ENCODE measurements at regions not wholly inside any gene's neighbourhood (a gene's known extent, or its start where the extent isn't known, plus 50 kb on each side); places are given as distances from the start of the nearest gene placed in this dataset.

DNA sequence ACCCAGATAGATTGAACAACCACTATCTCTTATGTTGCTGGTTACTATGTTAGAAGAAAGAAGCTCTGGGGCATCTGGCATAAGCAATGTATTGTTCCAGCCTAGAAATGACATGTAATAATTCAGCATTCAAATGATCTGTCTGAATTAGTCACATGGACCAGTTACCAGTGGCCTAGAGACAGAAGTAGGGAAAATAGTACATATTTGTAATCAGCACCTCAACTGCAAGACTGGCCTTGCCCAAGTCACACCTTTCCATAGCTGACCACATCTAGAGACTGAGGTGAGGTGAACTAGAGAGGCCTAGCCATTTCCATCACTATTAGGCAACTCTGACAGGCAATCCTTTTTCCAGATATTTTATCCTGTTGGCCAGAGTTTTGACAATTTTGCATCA, 315.6 kb upstream of the KCND2 start:
- Histone ChIP-seq H3K4me2 (no peak overlapping the region), H3F3A (ENCODE audit: insufficient read depth, low read depth) (no peaks in the 10 kb centered on the region), H3K27ac (no peak overlapping the region), H2AFZ (no peak overlapping the region), H4K20me1 (ENCODE audit: insufficient read depth) (no peaks in the 10 kb centered on the region), H3K4me3 (no peak overlapping the region), H3K36me3 (ENCODE audit: low read depth) (no peaks in the 10 kb centered on the region), H3K9me3 (ENCODE audit: insufficient read depth, low read depth) (no peaks in the 10 kb centered on the region), H3K79me2 (ENCODE audit: low read depth) (no peaks in the 10 kb centered on the region), H3K4me1 (replicated peaks; ENCODE audit: insufficient read depth) (no peaks in the 10 kb centered on the region), H3K27me3 (ENCODE audit: insufficient read depth, low read depth) (no peaks in the 10 kb centered on the region), H3K9me2 (ENCODE audit: insufficient read depth) (no peaks in the 10 kb centered on the region)
- intact Hi-C loops (cut with micrococcal nuclease; ENCODE audit: unreplicated experiment): no loop called here
- ChIA-PET CTCF (no interaction called here), POLR2A (ENCODE audit: unreplicated experiment) (no interaction called here)
- TF ChIP-seq, protein P1, sequence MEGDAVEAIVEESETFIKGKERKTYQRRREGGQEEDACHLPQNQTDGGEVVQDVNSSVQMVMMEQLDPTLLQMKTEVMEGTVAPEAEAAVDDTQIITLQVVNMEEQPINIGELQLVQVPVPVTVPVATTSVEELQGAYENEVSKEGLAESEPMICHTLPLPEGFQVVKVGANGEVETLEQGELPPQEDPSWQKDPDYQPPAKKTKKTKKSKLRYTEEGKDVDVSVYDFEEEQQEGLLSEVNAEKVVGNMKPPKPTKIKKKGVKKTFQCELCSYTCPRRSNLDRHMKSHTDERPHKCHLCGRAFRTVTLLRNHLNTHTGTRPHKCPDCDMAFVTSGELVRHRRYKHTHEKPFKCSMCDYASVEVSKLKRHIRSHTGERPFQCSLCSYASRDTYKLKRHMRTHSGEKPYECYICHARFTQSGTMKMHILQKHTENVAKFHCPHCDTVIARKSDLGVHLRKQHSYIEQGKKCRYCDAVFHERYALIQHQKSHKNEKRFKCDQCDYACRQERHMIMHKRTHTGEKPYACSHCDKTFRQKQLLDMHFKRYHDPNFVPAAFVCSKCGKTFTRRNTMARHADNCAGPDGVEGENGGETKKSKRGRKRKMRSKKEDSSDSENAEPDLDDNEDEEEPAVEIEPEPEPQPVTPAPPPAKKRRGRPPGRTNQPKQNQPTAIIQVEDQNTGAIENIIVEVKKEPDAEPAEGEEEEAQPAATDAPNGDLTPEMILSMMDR (conservative IDR thresholded peaks at IDR 0.05): no peak
- no peak for TF ChIP-seq EZH2 (IDR thresholded peaks at IDR 0.05; ENCODE audit: low read depth)
- no peak for DNase-seq
- no TSS peak for BruUV-seq (replicated peaks)

DNA sequence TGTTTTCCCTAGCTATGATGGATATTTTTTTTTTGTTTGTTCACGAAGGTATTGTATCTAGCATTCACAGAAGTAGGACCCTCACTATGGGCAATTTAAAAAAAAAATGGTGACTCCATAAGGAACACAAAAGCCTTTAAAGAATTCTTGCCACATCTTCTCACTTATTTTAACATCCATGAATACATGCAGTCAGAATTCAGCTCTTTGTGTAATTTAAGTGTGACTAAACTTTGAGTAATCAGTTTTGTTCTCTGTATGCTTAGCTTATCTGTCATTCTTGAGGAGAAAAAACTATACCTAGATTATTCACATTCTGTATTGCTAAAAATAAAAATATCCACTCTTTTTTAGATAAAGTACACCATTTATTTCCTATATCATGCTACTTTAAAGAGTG, 313.2 kb upstream of the KCND2 start:
- intact Hi-C loops (cut with micrococcal nuclease; ENCODE audit: unreplicated experiment): no loop called here
- H2AFZ ChIP-seq: no peak overlapping the region
- no peak overlapping the region for H3K4me3 ChIP-seq
- CTCF ChIA-PET: no interaction called here
- TF ChIP-seq, protein P1 (conservative IDR thresholded peaks at IDR 0.05): no peak
- TF ChIP-seq EZH2 (IDR thresholded peaks at IDR 0.05; ENCODE audit: low read depth): no peak
- no peaks in the 10 kb centered on the region for H3K36me3 ChIP-seq (ENCODE audit: low read depth)
- no TSS peak for BruUV-seq (replicated peaks)
- no peak overlapping the region for H3K27ac ChIP-seq
- DNase-seq: no peak
- H3K9me3 ChIP-seq (ENCODE audit: insufficient read depth, low read depth): no peaks in the 10 kb centered on the region
- H3K4me2 ChIP-seq: no peak overlapping the region
- H4K20me1 ChIP-seq (ENCODE audit: insufficient read depth): no peaks in the 10 kb centered on the region
- no peaks in the 10 kb centered on the region for H3K79me2 ChIP-seq (ENCODE audit: low read depth)
- POLR2A ChIA-PET (ENCODE audit: unreplicated experiment): no interaction called here
- no peaks in the 10 kb centered on the region for H3K27me3 ChIP-seq (ENCODE audit: insufficient read depth, low read depth)
- no peaks in the 10 kb centered on the region for H3K4me1 ChIP-seq (replicated peaks; ENCODE audit: insufficient read depth)
- H3K9me2 ChIP-seq (ENCODE audit: insufficient read depth): no peaks in the 10 kb centered on the region
- H3F3A ChIP-seq (ENCODE audit: insufficient read depth, low read depth): no peaks in the 10 kb centered on the region

DNA sequence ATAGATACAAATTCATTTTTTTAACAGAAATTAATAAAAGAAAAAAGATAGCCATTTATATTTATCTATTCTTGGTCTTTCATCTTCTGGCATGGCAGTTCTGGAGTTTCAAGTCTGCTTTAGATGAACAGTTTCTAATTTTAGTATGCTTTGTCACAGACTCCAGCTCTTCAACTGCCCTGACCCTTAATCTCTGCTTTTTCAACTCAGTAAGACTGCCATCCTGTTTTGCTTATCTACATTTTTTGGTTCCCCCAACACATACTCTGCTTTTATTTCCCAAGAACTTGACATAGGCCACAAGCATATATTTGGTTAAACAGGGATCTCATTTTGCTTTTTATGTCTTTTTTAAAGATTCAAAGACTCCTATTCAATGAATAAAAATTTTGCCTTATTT, 309.3 kb upstream of the KCND2 start:
- H3K9me2 ChIP-seq (ENCODE audit: insufficient read depth): no peaks in the 10 kb centered on the region
- DNase-seq: no peak
- no peak overlapping the region for H3K27ac ChIP-seq
- no peaks in the 10 kb centered on the region for H3K79me2 ChIP-seq (ENCODE audit: low read depth)
- ChIA-PET CTCF (no interaction called here), POLR2A (ENCODE audit: unreplicated experiment) (no interaction called here)
- H3K4me3 ChIP-seq: no peak overlapping the region
- no peak overlapping the region for H3K4me2 ChIP-seq
- no peaks in the 10 kb centered on the region for H3K4me1 ChIP-seq (replicated peaks; ENCODE audit: insufficient read depth)
- H3F3A ChIP-seq (ENCODE audit: insufficient read depth, low read depth): no peaks in the 10 kb centered on the region
- H3K9me3 ChIP-seq (ENCODE audit: insufficient read depth, low read depth): no peaks in the 10 kb centered on the region
- H4K20me1 ChIP-seq (ENCODE audit: insufficient read depth): no peaks in the 10 kb centered on the region
- TF ChIP-seq EZH2 (IDR thresholded peaks at IDR 0.05; ENCODE audit: low read depth): no peak
- TF ChIP-seq, protein P1 (conservative IDR thresholded peaks at IDR 0.05): no peak
- H3K36me3 ChIP-seq (ENCODE audit: low read depth): no peaks in the 10 kb centered on the region
- intact Hi-C loops (cut with micrococcal nuclease; ENCODE audit: unreplicated experiment): no loop called here
- BruUV-seq (replicated peaks): no TSS peak
- no peaks in the 10 kb centered on the region for H3K27me3 ChIP-seq (ENCODE audit: insufficient read depth, low read depth)
- H2AFZ ChIP-seq: no peak overlapping the region
